H9 (cell line): ENCODE measurements at regions not wholly inside any gene's neighbourhood (a gene's known extent, or its start where the extent isn't known, plus 50 kb on each side); places are given as distances from the start of the nearest gene placed in this dataset.

Experiments used
- DNase-seq: peaks from one replicate; pipeline ENCODE4 v3.0.0-alpha.2; 2017
- H2AFZ ChIP-seq: one replicate; pipeline ENCODE4 v1.6.1; 2013; ENCODE audit warnings: mild to moderate bottlenecking, low read length, control low read depth, moderate library complexity
- H2AK5ac ChIP-seq: 2 replicates; pipeline ENCODE4 v1.6.1; 2013; ENCODE audit warnings: low read length, control low read depth, mixed read lengths; ENCODE audit not compliant: insufficient read length
- H2BK120ac ChIP-seq: one replicate; pipeline ENCODE4 v1.6.1; 2013; ENCODE audit warnings: low read depth, mild to moderate bottlenecking, low read length, control low read depth, inconsistent platforms; ENCODE audit not compliant: poor library complexity, severe bottlenecking
- H2BK12ac ChIP-seq: 2 replicates; pipeline ENCODE4 v1.6.1; 2013; ENCODE audit warnings: low read length, control low read depth, mixed read lengths, low read depth; ENCODE audit not compliant: insufficient read length
- H2BK15ac ChIP-seq: 2 replicates; pipeline ENCODE4 v1.6.1; 2013; ENCODE audit warnings: low read depth, low read length, control low read depth
- H2BK20ac ChIP-seq: one replicate; pipeline ENCODE4 v1.6.1; 2013; ENCODE audit warnings: low read depth, mild to moderate bottlenecking, low read length, control low read depth, inconsistent platforms; ENCODE audit not compliant: poor library complexity, severe bottlenecking
- H2BK5ac ChIP-seq: 2 replicates; pipeline ENCODE4 v1.6.1; 2013; ENCODE audit warnings: low read length, control low read depth, mixed read lengths; ENCODE audit not compliant: insufficient read length
- H3K14ac ChIP-seq: 2 replicates; pipeline ENCODE4 v1.6.1; 2013; ENCODE audit warnings: low read length, control low read depth; ENCODE audit not compliant: insufficient read depth
- H3K18ac ChIP-seq: 2 replicates; pipeline ENCODE4 v1.6.1; 2013; ENCODE audit warnings: low read depth, mild to moderate bottlenecking, mixed read lengths, low read length, control low read depth; ENCODE audit not compliant: insufficient read length
- H3K23ac ChIP-seq: 2 replicates; pipeline ENCODE4 v1.6.1; 2013; ENCODE audit warnings: low read length, control low read depth, mixed read lengths, low read depth; ENCODE audit not compliant: insufficient read length
- H3K23me2 ChIP-seq: 2 replicates; pipeline ENCODE4 v1.6.1; 2013; ENCODE audit warnings: low read depth, mild to moderate bottlenecking, mixed read lengths, low read length, control low read depth; ENCODE audit not compliant: insufficient read length, poor library complexity, severe bottlenecking
- H3K27ac ChIP-seq: 2 replicates; pipeline ENCODE4 v1.5.1; 2013; ENCODE audit warnings: low read length, control low read depth, mixed read lengths, low read depth; ENCODE audit not compliant: insufficient read length
- H3K27me3 ChIP-seq: 2 replicates; pipeline ENCODE4 v1.6.1; 2013; ENCODE audit warnings: low read length, control low read depth, inconsistent platforms; ENCODE audit not compliant: insufficient read depth
- H3K4ac ChIP-seq: 2 replicates; pipeline ENCODE4 v1.6.1; 2013; ENCODE audit warnings: low read depth, mild to moderate bottlenecking, control low read depth, inconsistent platforms, low read length, moderate library complexity
- H3K4me1 ChIP-seq: 2 replicates; pipeline ENCODE4 v1.6.1; 2013; ENCODE audit warnings: low read length, control low read depth, inconsistent platforms; ENCODE audit not compliant: insufficient read depth
- H3K4me2 ChIP-seq: 2 replicates; pipeline ENCODE4 v1.6.1; 2013; ENCODE audit warnings: low read length, control low read depth, mixed read lengths; ENCODE audit not compliant: insufficient read length, insufficient read depth
- H3K56ac ChIP-seq: 2 replicates; pipeline ENCODE4 v1.6.1; 2013; ENCODE audit warnings: low read depth, mild to moderate bottlenecking, mixed read lengths, low read length, control low read depth; ENCODE audit not compliant: insufficient read length
- H3K79me1 ChIP-seq: 2 replicates; pipeline ENCODE4 v1.6.1; 2013; ENCODE audit warnings: low read depth, mild to moderate bottlenecking, moderate library complexity, low read length, control low read depth, inconsistent platforms; ENCODE audit not compliant: insufficient read depth, poor library complexity, severe bottlenecking
- H3K79me2 ChIP-seq: 2 replicates; pipeline ENCODE4 v1.6.1; 2013; ENCODE audit warnings: low read length, control low read depth, inconsistent platforms; ENCODE audit not compliant: insufficient read depth
- H3K9ac ChIP-seq: 2 replicates; pipeline ENCODE4 v1.6.1; 2013; ENCODE audit warnings: low read length, control low read depth, mixed read lengths; ENCODE audit not compliant: insufficient read length; ENCODE audit errors: extremely low read depth
- H3K9me3 ChIP-seq: one replicate; pipeline ENCODE4 v1.6.1; 2013; ENCODE audit warnings: low read depth, low read length, inconsistent platforms; ENCODE audit not compliant: control insufficient read depth
- H3T11ph ChIP-seq: one replicate; pipeline ENCODE4 v1.6.1; 2013; ENCODE audit warnings: mild to moderate bottlenecking, low read length, control low read depth, inconsistent platforms
- H4K20me1 ChIP-seq: one replicate; pipeline ENCODE4 v1.6.1; 2013; ENCODE audit not compliant: control insufficient read depth, insufficient read length, insufficient read depth
- H4K5ac ChIP-seq: 2 replicates; pipeline ENCODE4 v1.6.1; 2013; ENCODE audit warnings: low read depth, mild to moderate bottlenecking, mixed read lengths, low read length, control low read depth; ENCODE audit not compliant: insufficient read length
- H4K8ac ChIP-seq: replicated peaks from 2 replicates; pipeline ENCODE4 v1.6.1; 2013; ENCODE audit warnings: low read length, control low read depth, mixed read lengths, low read depth; ENCODE audit not compliant: insufficient read length
- H4K91ac ChIP-seq: 2 replicates; pipeline ENCODE4 v1.6.1; 2013; ENCODE audit warnings: low read depth, mild to moderate bottlenecking, moderate library complexity, mixed read lengths, low read length, control low read depth; ENCODE audit not compliant: insufficient read length
- H3K27ac Mint-ChIP-seq, 3 experiments: 2 replicates in 2 of 3; 3 replicates in 1 of 3; pipeline ENCODE4 v1.8.0; 2020 to 2021; ENCODE audit warnings: mixed read lengths in 3 of 3, mild to moderate bottlenecking in 1 of 3, moderate library complexity in 1 of 3
- H3K27me3 Mint-ChIP-seq: 2 replicates; pipeline ENCODE4 v1.8.0; 2021; ENCODE audit warnings: low read depth, mild to moderate bottlenecking, moderate library complexity, mixed read lengths
- H3K36me3 Mint-ChIP-seq, 3 experiments: 2 replicates in 2 of 3; 3 replicates in 1 of 3; pipeline ENCODE4 v1.8.0; 2020 to 2021; ENCODE audit warnings: low read depth in 3 of 3, mixed read lengths in 3 of 3; ENCODE audit not compliant: insufficient read depth in 1 of 3
- H3K4me1 Mint-ChIP-seq, 2 experiments: 2 replicates each; pipeline ENCODE4 v1.8.0; 2020; ENCODE audit warnings: mixed read lengths in 2 of 2
- H3K4me3 Mint-ChIP-seq, 2 experiments: 2 replicates in 1 of 2; 3 replicates in 1 of 2; pipeline ENCODE4 v1.8.0; 2020 to 2021; ENCODE audit warnings: mild to moderate bottlenecking in 2 of 2, mixed read lengths in 2 of 2, moderate library complexity in 1 of 2
- H3K9me3 Mint-ChIP-seq, 2 experiments: 2 replicates in 1 of 2; 3 replicates in 1 of 2; pipeline ENCODE4 v1.8.0; 2020; ENCODE audit warnings: mild to moderate bottlenecking in 2 of 2, mixed read lengths in 2 of 2, moderate library complexity in 1 of 2
- CTCF ChIP-seq: fragments of 200-600 bp; sonication (generic); conservative IDR thresholded peaks from 3 replicates; pipeline ENCODE4 v1.8.0; 2021; ENCODE audit warnings: antibody characterized with exemption, mild to moderate bottlenecking
- WGBS: extraction: QIAGEN DNeasy Blood & Tissue Kit; methylation state at CpG from one replicate; pipeline ENCODE4 v1.1.7; 2013; ENCODE audit warnings: missing lambda C conversion rate, low lambda C conversion rate, mixed read lengths; ENCODE audit not compliant: insufficient read length; ENCODE audit errors: extremely low coverage; 5-methylcytosine and 5-hydroxymethylcytosine counted together

- H3K9me3 Mint-ChIP-seq: no peaks in the 10 kb centered on the region
- peak overlapping the region in 1 of 3 experiments; percentile 46; a peak in 1 of 7 replicates for H3K27ac Mint-ChIP-seq
- no peak overlapping the region for H4K8ac ChIP-seq
- no peaks in the 10 kb centered on the region for H3K27me3 ChIP-seq
- H3K79me2 ChIP-seq: no peaks in the 10 kb centered on the region
- H2BK12ac ChIP-seq: no peak overlapping the region
- H3K23me2 ChIP-seq: no peaks in the 10 kb centered on the region
- no peak overlapping the region for H2BK5ac ChIP-seq
- H3K4me3 Mint-ChIP-seq: no peak overlapping the region; a peak in 1 of 5 replicates
- no peak overlapping the region for H2AFZ ChIP-seq
- H3K79me1 ChIP-seq: no peaks in the 10 kb centered on the region
- no peaks in the 10 kb centered on the region for H3K36me3 Mint-ChIP-seq
- no peaks in the 10 kb centered on the region for H3K9me3 ChIP-seq
- H3K23ac ChIP-seq: no peak overlapping the region
- no peak overlapping the region for H3K9ac ChIP-seq
- H4K20me1 ChIP-seq: no peaks in the 10 kb centered on the region
- H3K27me3 Mint-ChIP-seq: no peaks in the 10 kb centered on the region; the same call in 1 of the 2 replicates
- no peak overlapping the region for H3K4ac ChIP-seq
- no peak overlapping the region for H2BK120ac ChIP-seq
- H2BK20ac ChIP-seq: no peak overlapping the region
- no peak overlapping the region for H3K27ac ChIP-seq
- H3K4me2 ChIP-seq: no peak overlapping the region
- no peak overlapping the region for H4K91ac ChIP-seq
- no peak overlapping the region for H3K56ac ChIP-seq
- H2BK15ac ChIP-seq: no peak overlapping the region
- TF ChIP-seq CTCF: no peak
- DNase-seq: no peak
- H3K18ac ChIP-seq: no peak overlapping the region
- H2AK5ac ChIP-seq: no peak overlapping the region
- H3K14ac ChIP-seq: no peak overlapping the region
- no CpG with 5 or more reads among the region's 11 CpGs for WGBS
- H3K4me1 ChIP-seq: no peaks in the 10 kb centered on the region
- no peak overlapping the region for H3T11ph ChIP-seq
- peaks cover 22 to 31% of the 10 kb centered on the region in 2 experiments for H3K4me1 Mint-ChIP-seq
- H4K5ac ChIP-seq: no peak overlapping the region
These were observed 57.5 kb upstream of the KLF13 start for GRCh38 chr15:31268911-31269784.
